ENCODE measurements at regions not wholly inside any gene's neighbourhood (a gene's known extent, or its start where the extent isn't known, plus 50 kb on each side); places are given as distances from the start of the nearest gene placed in this dataset.

- ATAC-seq (replicated peaks in 6 of 8): peak in 1 of 8 experiments; percentile 27
- Histone ChIP-seq H3K4me3 (no peak overlapping the region), H3K27ac (no peak overlapping the region), H3K4me1 (replicated peaks in 1 of 2) (no peaks in the 10 kb centered on the region)
- in situ Hi-C loops (cut with MboI; ENCODE audit: low pct_unique_long_range_greater_than_20kb in 2 of 9, low sequenced_read_pairs in 9 of 9, unreplicated experiment in 9 of 9): loop anchor here in 1 of 9 experiments (25.0 kb wide), 1 partner anchor 406 kb away; no protein-coding TSS in a partner anchor
- WGBS, 10 experiments: 41 to 96% (median 80%) methylated on average over 1 to 3 of the region's 3 CpGs; no CpG with 5 or more reads in 1 of the 10 experiments
Observed at GRCh38 chr14:71331403-71331802, 424.1 kb downstream of the PCNX1 start.

GRCh38 chr14:71332476-71332875 is 425.2 kb downstream of the PCNX1 start:
- Histone ChIP-seq H3K27ac (no peak overlapping the region), H3K4me3 (no peak overlapping the region), H3K4me1 (replicated peaks in 1 of 2) (no peaks in the 10 kb centered on the region)
- no peak for ATAC-seq (replicated peaks in 6 of 8)
- in situ Hi-C loops (cut with MboI; ENCODE audit: low pct_unique_long_range_greater_than_20kb in 2 of 9, low sequenced_read_pairs in 9 of 9, unreplicated experiment in 9 of 9): loop anchor here in 1 of 9 experiments (25.0 kb wide), 1 partner anchor 405 kb away; no protein-coding TSS in a partner anchor

- WGBS, 10 experiments: 50 to 100% (median 83%) methylated on average over 1 of the region's 1 CpG; no CpG with 5 or more reads in 6 of the 10 experiments
- Histone ChIP-seq H3K4me1 (replicated peaks in 1 of 2) (no peaks in the 10 kb centered on the region), H3K27ac (no peak overlapping the region), H3K4me3 (no peak overlapping the region)
- in situ Hi-C loops (cut with MboI; ENCODE audit: low pct_unique_long_range_greater_than_20kb in 2 of 9, low sequenced_read_pairs in 9 of 9, unreplicated experiment in 9 of 9): loop anchor here in 1 of 9 experiments (25.0 kb wide), 1 partner anchor 404 kb away; no protein-coding TSS in a partner anchor
- no peak for ATAC-seq (replicated peaks in 6 of 8)
Observed at GRCh38 chr14:71333705-71334104, 426.4 kb downstream of the PCNX1 start.

GRCh38 chr14:71336489-71337192 is 429.4 kb downstream of the PCNX1 start:
- in situ Hi-C loops (cut with MboI; ENCODE audit: low pct_unique_long_range_greater_than_20kb in 2 of 9, low sequenced_read_pairs in 9 of 9, unreplicated experiment in 9 of 9): loop anchor here in 1 of 9 experiments (25.0 kb wide), 1 partner anchor 401 kb away; no protein-coding TSS in a partner anchor
- no peak overlapping the region for H3K4me3 ChIP-seq
- no peak for ATAC-seq (replicated peaks in 6 of 8)
- WGBS, 10 experiments: 85 to 98% (median 90%) methylated on average over 4 to 10 of the region's 10 CpGs
- no peak overlapping the region for H3K27ac ChIP-seq
- H3K4me1 ChIP-seq (replicated peaks in 1 of 2): no peaks in the 10 kb centered on the region

GRCh38 chr14:71338153-71338552 is 430.9 kb downstream of the PCNX1 start:
- H3K4me3 ChIP-seq: no peak overlapping the region
- 76 to 100% (median 94%) methylated on average over 1 to 4 of the region's 4 CpGs; no CpG with 5 or more reads in 3 of the 10 experiments for WGBS, 10 experiments
- no peak for ATAC-seq (replicated peaks in 6 of 8)
- H3K4me1 ChIP-seq (replicated peaks in 1 of 2): no peaks in the 10 kb centered on the region
- in situ Hi-C loops (cut with MboI; ENCODE audit: low pct_unique_long_range_greater_than_20kb in 2 of 9, low sequenced_read_pairs in 9 of 9, unreplicated experiment in 9 of 9): loop anchor here in 1 of 9 experiments (25.0 kb wide), 1 partner anchor 399 kb away; no protein-coding TSS in a partner anchor
- H3K27ac ChIP-seq: no peak overlapping the region

- no peak overlapping the region for H3K4me3 ChIP-seq
- H3K27ac ChIP-seq: no peak overlapping the region
- H3K4me1 ChIP-seq (replicated peaks in 1 of 2): no peaks in the 10 kb centered on the region
- 76 to 95% (median 88%) methylated on average over 2 to 5 of the region's 6 CpGs; no CpG with 5 or more reads in 1 of the 10 experiments for WGBS, 10 experiments
- peak in 1 of 8 experiments; percentile 33 for ATAC-seq (replicated peaks in 6 of 8)
- in situ Hi-C loops (cut with MboI; ENCODE audit: low pct_unique_long_range_greater_than_20kb in 2 of 9, low sequenced_read_pairs in 9 of 9, unreplicated experiment in 9 of 9): loop anchor here in 1 of 9 experiments (25.0 kb wide), 1 partner anchor 397 kb away; no protein-coding TSS in a partner anchor
Observed at GRCh38 chr14:71339650-71340415, 432.6 kb downstream of the PCNX1 start.

- no peaks in the 10 kb centered on the region for H3K4me1 ChIP-seq (replicated peaks in 1 of 2)
- no peak for ATAC-seq (replicated peaks in 6 of 8)
- in situ Hi-C loops (cut with MboI; ENCODE audit: low pct_unique_long_range_greater_than_20kb in 2 of 9, low sequenced_read_pairs in 9 of 9, unreplicated experiment in 9 of 9): loop anchor here in 1 of 9 experiments (25.0 kb wide), 1 partner anchor 396 kb away; no protein-coding TSS in a partner anchor
- H3K27ac ChIP-seq: no peak overlapping the region
- WGBS, 10 experiments: 60 to 100% (median 92%) methylated on average over 1 to 3 of the region's 3 CpGs
- H3K4me3 ChIP-seq: no peak overlapping the region
Observed at GRCh38 chr14:71341156-71341555, 433.9 kb downstream of the PCNX1 start.

- Histone ChIP-seq H3K27ac (no peak overlapping the region), H3K4me3 (no peak overlapping the region), H3K4me1 (replicated peaks in 1 of 2) (no peaks in the 10 kb centered on the region)
- WGBS, 10 experiments: 35 to 100% (median 92%) methylated on average over 1 to 3 of the region's 3 CpGs; no CpG with 5 or more reads in 2 of the 10 experiments
- in situ Hi-C loops (cut with MboI; ENCODE audit: low pct_unique_long_range_greater_than_20kb in 2 of 9, low sequenced_read_pairs in 9 of 9, unreplicated experiment in 9 of 9): loop anchor here in 1 of 9 experiments (25.0 kb wide), 1 partner anchor 394 kb away; no protein-coding TSS in a partner anchor
- peak in 1 of 8 experiments; percentile 63 for ATAC-seq (replicated peaks in 6 of 8)
Observed at GRCh38 chr14:71343724-71344123, 436.5 kb downstream of the PCNX1 start.

- H3K4me3 ChIP-seq: no peak overlapping the region
- no peak for ATAC-seq (replicated peaks in 6 of 8)
- in situ Hi-C loops (cut with MboI; ENCODE audit: low pct_unique_long_range_greater_than_20kb in 2 of 9, low sequenced_read_pairs in 9 of 9, unreplicated experiment in 9 of 9): loop anchor here in 1 of 9 experiments (25.0 kb wide), 1 partner anchor 393 kb away; no protein-coding TSS in a partner anchor
- 80 to 100% (median 98%) methylated on average over 1 to 7 of the region's 8 CpGs; no CpG with 5 or more reads in 2 of the 10 experiments for WGBS, 10 experiments
- H3K27ac ChIP-seq: no peak overlapping the region
- H3K4me1 ChIP-seq (replicated peaks in 1 of 2): no peaks in the 10 kb centered on the region
Observed at GRCh38 chr14:71344506-71344905, 437.2 kb downstream of the PCNX1 start.

GRCh38 chr14:71346685-71347084 is 439.4 kb downstream of the PCNX1 start:
- no peak for ATAC-seq (replicated peaks in 6 of 8)
- in situ Hi-C loops (cut with MboI; ENCODE audit: low pct_unique_long_range_greater_than_20kb in 2 of 9, low sequenced_read_pairs in 9 of 9, unreplicated experiment in 9 of 9): loop anchor here in 1 of 9 experiments (25.0 kb wide), 1 partner anchor 391 kb away; no protein-coding TSS in a partner anchor
- WGBS, 10 experiments: 50 to 100% (median 93%) methylated on average over 2 to 5 of the region's 5 CpGs

GRCh38 chr14:71348394-71348793 is 441.1 kb downstream of the PCNX1 start:
- no peak for ATAC-seq (replicated peaks in 6 of 8)
- H3K4me1 ChIP-seq (replicated peaks in 1 of 2): no peaks in the 10 kb centered on the region
- no peak overlapping the region for H3K27ac ChIP-seq
- WGBS, 10 experiments: 86 to 100% (median 100%) methylated on average over 1 to 2 of the region's 2 CpGs
- in situ Hi-C loops (cut with MboI; ENCODE audit: low pct_unique_long_range_greater_than_20kb in 2 of 9, low sequenced_read_pairs in 9 of 9, unreplicated experiment in 9 of 9): loop anchor here in 1 of 9 experiments (25.0 kb wide), 1 partner anchor 389 kb away; no protein-coding TSS in a partner anchor
- H3K4me3 ChIP-seq: no peak overlapping the region

More at GRCh38 chr14:71346685-71347084, 439.4 kb downstream of the PCNX1 start:
- no peak overlapping the region for H3K4me3 ChIP-seq
- H3K4me1 ChIP-seq (replicated peaks in 1 of 2): no peaks in the 10 kb centered on the region
- H3K27ac ChIP-seq: no peak overlapping the region

- 83 to 100% (median 93%) methylated on average over 1 to 4 of the region's 4 CpGs; no CpG with 5 or more reads in 1 of the 10 experiments for WGBS, 10 experiments
- no peak overlapping the region for H3K4me3 ChIP-seq
- H3K27ac ChIP-seq: no peak overlapping the region
- in situ Hi-C loops (cut with MboI; ENCODE audit: low pct_unique_long_range_greater_than_20kb in 2 of 9, low sequenced_read_pairs in 9 of 9, unreplicated experiment in 9 of 9): loop anchor here in 1 of 9 experiments (25.0 kb wide), 1 partner anchor 388 kb away; no protein-coding TSS in a partner anchor
- no peaks in the 10 kb centered on the region for H3K4me1 ChIP-seq (replicated peaks in 1 of 2)
- no peak for ATAC-seq (replicated peaks in 6 of 8)
Observed at GRCh38 chr14:71348817-71349216, 441.6 kb downstream of the PCNX1 start.

All from motor neuron (in vitro differentiated cells).